ENCODE measurements at regions not wholly inside any gene's neighbourhood (a gene's known extent, or its start where the extent isn't known, plus 50 kb on each side); places are given as distances from the start of the nearest gene placed in this dataset.

DNA sequence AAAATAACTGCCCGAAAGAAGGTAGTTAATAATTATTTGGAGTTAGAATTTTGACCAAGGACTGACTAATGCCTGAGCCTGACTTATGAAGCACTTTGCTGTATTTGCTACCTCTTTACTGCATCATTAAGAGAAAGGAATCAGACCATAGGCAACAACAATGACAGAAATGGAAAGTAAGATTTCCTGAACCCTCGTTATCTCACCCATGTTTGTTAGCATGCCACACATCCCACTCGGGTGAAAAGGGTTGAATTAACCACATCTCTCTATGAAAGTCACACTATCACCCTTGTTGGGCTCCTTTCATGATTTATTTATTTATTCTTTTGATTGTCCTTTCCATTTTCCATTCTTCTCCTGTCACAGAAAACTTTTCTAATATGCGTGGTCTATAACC is 59.6 kb downstream of the OLIG3 start:
- DNase-seq (ENCODE audit: low spot score): no peak

DNA sequence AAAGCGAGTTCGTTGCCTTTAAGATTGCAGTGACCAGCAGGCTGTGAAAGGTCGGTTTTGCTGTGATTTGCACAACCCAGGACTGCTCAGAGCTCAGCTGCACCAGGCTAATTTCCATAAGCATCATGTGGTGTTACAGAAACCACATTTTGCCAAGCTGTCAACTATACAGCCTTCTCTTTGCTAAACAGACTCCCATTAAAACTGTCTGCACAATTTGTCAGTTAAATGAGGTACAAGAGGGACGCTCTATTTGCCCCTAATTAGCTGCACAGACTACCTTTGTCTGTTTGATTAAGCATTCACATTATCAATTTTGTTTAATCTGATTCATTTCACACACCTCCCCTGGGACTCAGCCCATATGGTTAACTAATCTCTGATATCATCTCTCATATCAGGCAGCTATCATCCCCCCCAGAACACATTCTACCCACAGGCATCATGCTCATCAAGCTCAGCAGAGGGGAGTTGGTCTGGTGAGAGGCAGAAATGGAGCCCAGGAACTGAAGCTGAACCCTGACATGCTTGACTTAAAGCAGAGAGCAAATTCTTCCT is 62.1 kb downstream of the OLIG3 start:
- DNase-seq (ENCODE audit: low spot score): peak; percentile 6

DNA sequence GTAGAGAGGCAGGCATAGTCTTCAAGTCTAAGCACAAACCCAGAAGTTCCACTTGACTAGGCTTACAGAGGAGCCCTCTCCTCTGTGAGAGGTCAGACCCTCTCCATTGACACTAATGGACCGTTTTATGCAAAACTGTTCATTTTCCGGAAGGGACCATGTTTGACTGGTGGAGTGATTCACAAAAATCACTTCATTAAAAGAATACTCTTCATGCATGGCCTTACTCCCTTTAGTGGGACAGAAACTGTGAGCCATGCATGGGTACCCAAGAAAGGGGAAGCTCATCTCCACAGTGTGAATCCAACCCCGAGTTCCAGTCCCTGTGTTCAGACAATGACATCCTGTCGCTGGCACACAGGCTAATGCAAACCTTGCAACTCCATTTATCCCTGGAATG is 63.2 kb downstream of the OLIG3 start:
- DNase-seq (ENCODE audit: low spot score): no peak

DNA sequence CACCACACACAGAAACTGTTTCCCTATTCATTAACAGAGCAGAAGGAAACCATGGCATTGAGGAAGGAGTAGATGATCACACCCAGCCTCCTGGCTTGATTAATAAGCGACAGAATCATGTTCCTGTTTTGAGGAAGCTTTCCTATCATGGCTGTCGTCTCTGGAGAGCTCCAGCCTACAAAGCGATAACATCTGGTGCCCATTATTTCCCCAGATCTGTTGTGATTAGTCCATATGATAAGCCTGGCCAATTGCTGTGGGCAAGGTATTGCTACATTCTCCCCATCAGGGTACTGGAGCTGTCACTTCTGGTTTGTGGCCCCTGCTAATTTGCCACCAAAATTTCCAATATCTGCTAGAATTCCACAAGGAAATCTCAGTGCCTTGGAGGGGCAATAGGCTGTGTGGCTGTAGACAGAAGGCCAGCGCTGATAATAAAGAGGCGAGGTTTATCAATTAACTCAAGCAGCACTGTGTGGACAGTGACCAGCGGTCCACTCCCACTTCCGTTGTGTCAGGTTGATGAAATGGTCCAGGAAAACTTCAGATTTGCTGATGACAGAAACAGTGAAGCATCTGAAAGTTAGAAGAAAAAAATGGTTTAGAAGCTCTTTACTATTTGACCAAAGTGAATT is 66.4 kb downstream of the OLIG3 start:
- DNase-seq (ENCODE audit: low spot score): no peak

DNA sequence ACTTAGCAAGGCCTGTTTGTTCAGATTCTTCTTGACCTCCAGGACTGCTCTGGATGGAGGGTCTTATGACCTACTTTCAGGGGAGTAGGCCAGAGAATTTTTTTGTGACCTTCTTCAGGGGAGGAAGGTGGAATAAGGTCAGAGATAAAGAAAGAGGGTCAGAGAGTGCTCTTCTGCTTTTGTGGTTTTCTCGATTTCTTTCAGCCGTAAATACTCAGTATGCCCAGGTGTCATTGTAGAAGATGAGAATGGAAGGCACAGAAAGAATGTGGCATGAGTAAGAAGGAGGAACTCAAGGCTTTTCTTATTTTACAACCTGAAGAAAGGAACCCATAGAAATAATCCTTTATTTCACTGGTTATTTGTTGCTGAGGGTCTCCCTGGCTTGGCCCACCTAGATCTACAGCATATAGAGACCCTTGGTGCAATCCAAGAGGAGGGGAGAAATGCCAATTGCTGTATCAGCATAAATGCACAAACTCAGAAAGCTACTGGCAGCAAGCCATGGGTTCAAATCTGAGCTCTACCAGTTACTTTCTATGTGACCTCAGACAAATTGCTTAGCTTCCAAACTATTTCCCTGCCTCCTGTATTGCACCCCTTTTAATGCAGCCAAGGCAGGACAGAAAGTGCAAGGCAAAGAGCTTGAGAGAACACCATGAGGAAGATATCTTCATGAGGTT is 68.0 kb downstream of the OLIG3 start:
- no peak for DNase-seq (ENCODE audit: low spot score)

DNA sequence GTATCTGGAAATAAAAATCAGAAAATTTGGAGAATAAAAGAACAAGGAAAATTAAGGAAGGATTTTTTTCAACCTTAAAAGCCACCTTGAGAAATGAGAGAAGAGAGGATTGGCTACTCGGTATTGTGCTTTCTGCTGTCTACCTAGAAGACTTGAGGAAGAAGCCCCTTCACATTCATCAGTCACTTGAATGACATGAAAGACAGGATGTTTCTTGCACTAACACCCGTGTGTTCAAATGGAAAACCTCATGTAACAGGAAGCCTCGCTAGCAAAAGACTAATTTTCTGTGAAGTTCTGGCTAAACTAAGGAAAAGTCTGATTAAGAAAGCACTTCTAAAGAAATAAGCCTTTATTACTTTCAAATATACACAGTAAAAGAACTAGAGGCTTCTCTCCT is 69.9 kb downstream of the OLIG3 start:
- DNase-seq (ENCODE audit: low spot score): no peak

DNA sequence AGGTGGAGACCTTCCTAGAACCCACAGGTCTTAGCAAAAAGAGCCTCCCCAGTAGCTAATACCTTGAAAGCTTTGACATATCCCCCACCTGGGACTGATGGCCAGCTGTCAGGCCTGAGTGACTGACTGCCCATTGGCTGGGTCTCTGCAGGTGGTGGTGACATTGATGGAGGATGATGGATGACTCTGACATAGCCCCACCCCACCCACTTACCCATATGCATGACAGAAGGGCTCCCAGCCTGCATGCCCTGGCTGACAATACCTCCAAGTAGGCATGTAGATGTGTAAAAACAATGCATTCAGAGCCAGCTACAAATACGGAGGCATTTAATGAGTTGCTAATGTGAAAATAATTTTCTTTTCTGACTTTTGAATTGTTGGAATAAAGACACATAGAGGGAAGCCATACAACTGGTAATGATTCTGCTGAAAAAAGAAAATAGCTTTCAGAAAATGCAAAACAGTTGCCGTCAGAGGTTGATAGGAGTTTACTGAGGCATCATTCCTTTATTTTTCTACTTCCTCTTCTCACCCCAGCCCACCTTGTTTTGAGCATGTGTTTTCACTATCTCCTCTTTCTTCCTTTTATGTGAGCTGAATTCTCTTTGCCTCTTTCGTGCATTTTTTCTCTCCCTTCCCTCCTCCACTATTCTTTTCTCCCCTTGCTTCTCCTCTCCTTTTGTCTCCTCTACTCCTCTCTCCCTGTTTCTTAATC is 70.6 kb downstream of the OLIG3 start:
- no peak for DNase-seq (ENCODE audit: low spot score)

DNA sequence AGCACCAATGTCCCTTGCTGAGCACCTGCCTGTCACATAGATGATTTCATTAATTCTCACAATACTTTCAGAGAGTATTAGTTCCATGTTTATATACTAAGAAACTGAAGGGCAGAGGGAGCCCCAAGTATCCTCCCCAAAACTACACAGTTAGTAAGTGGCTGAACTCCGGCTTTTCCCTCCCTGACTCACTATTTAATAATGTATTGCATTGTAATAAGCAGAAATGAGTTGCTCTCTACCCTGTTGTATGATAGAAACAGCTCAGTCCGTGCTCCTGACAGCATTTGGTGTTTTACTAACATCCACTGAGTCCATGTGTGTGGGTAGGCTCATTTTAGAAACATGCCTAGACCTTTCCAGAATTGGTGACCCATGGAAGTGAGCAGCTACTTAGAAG is 76.8 kb downstream of the OLIG3 start:
- no peak for DNase-seq (ENCODE audit: low spot score)

DNA sequence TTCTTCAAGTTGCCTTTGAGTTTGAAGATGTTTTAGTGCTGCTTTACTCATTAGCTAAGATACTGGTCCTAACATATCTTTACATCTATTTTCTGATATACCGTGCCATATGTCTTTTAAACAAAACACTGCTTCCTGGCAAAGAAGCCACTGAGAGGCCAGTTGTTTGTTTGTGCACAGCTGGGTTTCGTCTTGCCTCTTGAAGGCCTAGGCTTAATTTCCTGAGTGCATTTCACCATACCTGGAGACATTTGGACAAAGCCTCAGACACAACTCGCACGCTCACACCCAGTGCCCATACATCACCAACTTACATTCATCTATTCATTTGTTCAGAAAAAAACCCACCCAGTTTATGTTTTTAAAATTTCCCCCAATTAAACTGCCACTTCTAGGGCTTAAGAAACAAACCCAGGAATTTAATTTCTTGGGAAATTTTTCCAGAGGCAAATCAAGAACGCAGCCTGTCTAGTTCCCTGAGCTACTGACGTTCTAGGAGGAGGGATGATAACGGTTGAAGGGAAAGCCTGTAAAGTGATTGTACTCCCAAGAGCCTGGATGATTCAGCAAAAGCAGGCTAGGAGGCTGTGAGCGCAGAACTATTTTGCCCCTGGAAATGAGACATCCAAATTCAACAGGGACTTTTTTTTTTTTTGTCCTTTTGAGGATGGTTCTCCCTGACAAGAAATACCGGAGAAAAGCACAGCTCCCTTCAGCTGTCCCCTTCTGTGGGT is 77.7 kb downstream of the OLIG3 start:
- no peak for DNase-seq (ENCODE audit: low spot score)

DNA sequence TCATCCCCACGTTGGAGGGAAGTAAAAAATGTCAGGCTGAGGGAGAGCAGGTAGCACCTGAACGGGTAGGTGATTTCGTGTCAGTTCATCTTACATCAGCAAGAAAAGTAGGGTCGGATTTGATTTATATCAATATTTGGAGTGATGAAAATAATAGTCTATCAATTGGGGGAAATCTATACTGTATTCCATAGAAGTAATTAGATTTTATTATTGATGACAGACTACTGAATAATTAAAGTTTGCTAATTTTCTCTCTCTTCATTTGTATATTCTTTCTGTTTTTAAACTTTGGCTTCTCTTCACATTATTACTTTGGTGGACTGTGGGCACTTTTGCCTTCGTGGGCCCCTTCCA is 78.4 kb downstream of the OLIG3 start:
- no peak for DNase-seq (ENCODE audit: low spot score)

DNA sequence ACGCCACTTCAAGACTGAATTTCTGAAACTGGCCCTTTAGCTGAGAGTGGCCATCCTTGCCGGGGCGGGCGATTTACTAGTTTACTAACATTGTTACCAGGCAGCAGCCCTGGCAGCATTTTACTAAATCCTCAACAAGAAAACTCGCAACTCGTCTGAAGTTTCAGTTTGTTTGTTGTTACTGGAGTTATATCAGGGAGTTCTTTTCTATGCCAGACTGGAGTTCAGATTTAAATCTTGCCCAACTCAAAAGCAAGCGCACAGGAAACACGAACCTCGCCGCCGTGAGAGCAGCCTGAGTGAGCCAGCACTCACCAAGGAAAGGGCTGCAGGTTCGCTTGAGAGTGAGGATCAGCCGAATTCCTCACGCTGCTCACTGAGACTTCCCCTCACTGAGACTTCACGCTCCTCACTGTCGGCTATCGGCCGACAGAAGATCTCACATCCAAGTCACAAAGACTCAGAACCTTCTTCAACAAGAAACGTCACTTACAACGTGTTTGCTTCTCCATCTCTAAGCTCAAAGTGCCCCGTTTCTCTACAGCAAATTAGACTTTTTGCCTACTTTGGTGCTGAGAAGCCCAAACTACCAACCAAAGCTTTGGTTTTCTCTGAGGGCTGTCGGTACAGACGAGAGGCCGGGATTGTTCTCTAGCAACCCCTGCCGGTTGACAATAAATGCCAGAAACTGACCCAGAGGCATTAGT is 78.9 kb downstream of the OLIG3 start:
- peak; percentile 85 for DNase-seq (ENCODE audit: low spot score)

DNA sequence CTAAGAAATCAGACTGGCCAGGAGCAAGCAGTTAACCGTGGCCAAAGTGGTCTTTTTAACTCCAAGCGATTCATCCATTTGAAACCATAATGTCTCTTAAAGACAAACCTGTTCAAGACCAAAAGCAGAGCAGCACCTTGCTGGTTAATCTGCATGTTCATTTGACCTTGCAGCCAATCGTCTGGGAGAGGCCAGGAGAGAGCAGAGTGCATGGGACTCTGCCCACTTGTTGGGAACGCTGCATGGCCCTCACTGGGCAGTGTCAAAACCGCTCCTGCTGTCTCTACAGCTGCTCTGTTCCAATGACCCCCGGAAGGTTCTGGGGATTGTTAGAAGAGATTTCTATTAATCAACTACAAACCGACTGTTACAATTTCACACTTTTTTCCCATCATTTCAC is 79.6 kb downstream of the OLIG3 start:
- DNase-seq (ENCODE audit: low spot score): peak; percentile 21

DNA sequence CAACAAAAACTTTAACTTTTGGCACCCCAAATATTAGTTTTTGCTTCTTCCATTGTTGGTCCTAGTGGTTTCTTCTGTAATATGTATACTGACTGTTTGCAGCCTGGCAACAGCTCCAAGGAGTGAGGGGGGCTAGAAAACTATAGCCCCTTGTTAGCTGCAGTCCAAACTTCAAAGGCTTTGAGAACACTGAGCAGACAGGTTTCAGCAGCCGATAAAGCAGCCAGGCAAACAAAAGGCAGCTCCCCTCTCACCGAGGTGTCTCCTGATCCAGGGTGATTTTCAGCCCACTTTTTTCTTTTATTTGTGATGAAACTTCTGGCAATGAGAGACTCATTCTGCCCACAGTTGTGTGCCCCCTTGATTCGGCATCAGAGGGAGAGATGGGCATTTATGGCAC is 80.7 kb downstream of the OLIG3 start:
- DNase-seq (ENCODE audit: low spot score): no peak

DNA sequence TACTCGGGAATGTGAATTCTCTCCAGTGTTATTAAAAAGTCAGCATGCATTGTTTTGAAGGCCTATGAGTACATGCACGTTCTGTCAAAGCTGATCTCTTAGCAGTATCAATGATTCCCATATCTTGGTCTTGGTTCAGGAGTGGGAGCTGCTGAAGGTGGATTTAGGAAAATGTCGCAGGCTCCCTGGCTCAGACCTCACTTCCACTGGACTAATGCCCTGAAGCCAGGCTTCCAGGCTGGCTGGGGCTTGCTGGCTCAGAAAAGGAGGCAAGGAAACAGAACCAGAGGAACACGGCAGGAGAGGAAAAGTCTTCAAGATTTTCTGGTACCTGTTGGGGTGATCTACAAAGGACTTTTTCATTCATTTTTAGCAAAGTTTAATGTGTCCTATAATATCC is 81.6 kb downstream of the OLIG3 start:
- DNase-seq (ENCODE audit: low spot score): no peak

DNA sequence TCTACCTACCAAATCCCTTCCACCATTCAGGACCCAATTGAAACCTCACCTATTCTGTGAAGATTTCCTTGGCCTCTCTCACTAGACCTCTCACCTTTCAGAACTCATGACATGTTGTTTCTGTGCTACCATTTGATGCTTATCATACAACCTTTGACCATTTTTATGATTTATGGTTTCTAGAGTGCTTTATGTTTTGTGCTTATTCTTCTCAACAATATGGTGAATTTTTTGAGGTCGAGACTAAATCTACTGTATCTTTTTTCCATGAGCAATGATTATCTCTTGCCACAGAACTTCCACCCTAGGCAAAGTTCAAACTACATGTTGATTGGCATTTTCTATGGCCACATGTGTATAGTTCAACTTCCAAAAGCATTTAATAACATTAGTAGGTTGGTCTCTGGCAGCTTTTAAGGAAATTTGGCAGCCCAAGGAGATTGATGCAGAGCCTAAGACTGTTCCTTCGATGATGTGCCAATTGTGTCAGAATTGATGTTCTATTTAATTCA is 84.9 kb downstream of the OLIG3 start:
- no peak for DNase-seq (ENCODE audit: low spot score)

DNA sequence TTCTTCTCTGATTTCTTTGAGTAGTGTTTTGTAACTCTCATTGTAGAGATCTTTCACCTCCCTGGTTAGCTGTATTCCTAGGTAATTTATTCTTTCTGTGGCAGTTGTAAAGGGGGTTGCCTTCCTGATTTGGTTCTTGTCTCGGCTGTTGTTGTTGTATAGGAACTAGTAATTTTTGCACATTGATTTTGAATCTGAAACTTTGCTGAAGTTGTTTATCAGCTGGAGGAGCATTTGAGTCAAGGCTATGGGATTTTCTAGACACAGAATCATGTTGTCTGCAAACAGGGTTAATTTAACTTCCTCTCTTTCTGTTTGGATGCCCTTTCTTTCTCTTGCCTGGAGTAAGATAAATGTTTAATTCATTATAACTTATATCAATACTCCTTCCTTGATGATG is 86.4 kb downstream of the OLIG3 start:
- DNase-seq (ENCODE audit: low spot score): no peak

DNA sequence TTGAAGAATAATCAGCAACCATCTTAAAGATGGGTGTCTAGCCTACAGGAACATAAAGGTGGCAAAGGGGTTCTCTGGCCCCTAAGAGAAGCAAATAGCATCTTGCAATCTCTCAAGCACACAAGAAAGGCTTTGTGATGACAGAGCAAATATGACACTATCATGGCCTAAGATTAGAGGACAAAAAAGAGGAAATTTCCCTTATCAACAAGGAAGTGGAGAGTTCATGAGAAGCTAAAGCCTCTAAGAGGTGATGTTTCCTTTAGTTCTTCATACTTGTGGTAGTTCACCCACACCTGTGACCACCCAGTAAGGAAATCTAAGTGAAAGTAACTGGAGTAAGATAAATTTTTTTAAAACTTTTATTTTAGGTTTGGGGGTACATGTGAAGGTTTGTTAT is 88.4 kb downstream of the OLIG3 start:
- no peak for DNase-seq (ENCODE audit: low spot score)

DNA sequence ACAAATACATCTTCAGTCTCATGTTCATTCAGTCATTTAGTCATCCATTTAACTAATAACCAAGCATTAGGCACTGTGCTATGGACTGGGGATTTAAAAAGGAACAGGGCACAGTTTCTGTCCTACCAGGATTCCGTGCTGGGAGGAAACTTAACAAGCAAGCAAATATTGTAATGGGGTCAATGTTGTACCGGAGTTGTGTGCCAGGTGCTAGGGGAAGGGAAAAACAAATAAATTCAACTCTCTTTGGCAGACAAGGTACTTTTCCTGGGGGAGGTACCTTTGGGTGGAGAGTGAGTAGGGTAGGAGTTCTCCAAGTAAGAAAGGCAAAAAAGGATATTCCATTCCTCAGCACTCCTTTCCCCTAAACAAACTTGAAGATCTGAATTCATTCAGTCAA is 90.3 kb downstream of the OLIG3 start:
- no peak for DNase-seq (ENCODE audit: low spot score)

DNA sequence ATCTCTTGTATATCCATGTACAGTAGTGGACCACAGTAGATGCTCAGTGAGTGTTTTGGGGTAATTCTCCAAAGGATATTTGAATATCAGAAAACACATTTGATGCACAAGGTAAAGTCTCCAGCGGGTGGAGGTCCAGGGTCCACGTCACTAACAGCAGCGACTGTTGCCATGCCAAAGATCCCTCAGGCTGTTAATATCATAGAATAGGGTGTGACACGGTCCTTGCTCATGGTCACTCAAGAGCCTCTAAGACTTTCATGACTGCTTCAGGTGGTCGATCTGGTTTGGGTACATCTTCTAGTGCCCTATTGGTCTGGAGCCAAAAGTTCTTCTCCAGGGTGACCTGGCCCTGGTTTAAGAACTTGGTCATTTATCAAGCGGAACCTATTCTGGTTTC is 90.8 kb downstream of the OLIG3 start:
- no peak for DNase-seq (ENCODE audit: low spot score)

DNA sequence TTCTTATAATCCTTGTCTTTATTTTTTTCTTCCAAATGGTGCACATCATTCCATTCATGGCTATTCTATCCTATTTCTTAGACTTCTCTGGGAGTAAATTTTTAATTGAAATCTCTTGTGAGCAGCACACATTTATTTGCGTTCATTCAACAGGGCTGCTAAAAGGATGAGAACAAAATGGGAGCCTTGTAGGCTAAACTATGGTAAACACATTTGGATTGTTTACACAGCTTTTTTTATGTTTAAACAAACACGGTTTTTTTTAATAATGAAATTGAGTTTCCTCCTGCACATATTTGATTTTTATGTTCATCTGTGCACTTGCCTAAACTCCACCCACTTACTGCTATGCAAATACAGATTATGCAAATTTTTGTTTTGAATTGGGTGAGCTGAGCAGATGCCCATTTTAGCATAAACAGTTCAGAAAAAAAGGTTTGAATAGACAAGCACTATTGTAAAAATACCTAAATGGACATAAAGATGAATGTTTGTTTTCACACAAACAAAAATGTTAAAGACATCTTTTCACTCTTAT is 92.0 kb downstream of the OLIG3 start:
- no peak for DNase-seq (ENCODE audit: low spot score)

DNA sequence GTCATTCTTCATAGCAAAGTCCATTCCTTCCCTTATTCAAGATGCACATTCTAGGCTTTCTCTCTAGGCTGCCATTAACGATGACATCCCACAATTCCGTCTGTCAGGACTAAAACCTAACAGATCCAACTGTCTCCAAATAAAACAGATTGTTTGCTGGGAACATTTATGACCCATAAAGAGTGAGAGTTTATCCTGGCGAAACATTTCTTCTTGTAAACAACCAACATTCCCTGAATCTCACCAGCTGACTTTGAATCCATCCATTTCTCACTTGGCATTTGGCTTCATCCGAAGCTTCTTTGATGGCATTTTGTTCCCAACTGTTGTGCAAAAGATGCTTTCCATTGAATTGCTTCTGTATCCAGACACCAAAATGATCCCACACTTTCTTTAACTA is 93.1 kb downstream of the OLIG3 start:
- DNase-seq (ENCODE audit: low spot score): no peak

All from globus pallidus (tissue), 1 donor.